Subcutaneous abdominal adipose tissue (tissue), 5 donors: ENCODE measurements at regions not wholly inside any gene's neighbourhood (a gene's known extent, or its start where the extent isn't known, plus 50 kb on each side); places are given as distances from the start of the nearest gene placed in this dataset.

Source experiments
- H3K27ac ChIP-seq: one replicate; pipeline ENCODE4 v1.7.0; 2013; ENCODE audit warnings: low read depth, mild to moderate bottlenecking, inconsistent platforms, low read length, moderate library complexity
- H3K27me3 ChIP-seq, 5 donors: one replicate each; pipeline ENCODE4 v1.7.0; 2013; ENCODE audit warnings: low read length in 5 of 5, inconsistent platforms in 1 of 5; ENCODE audit not compliant: control insufficient read depth in 5 of 5, insufficient read depth in 4 of 5
- H3K36me3 ChIP-seq, 5 donors: one replicate each; pipeline ENCODE4 v1.7.0; 2013; ENCODE audit warnings: low read length in 5 of 5; ENCODE audit not compliant: control insufficient read depth in 5 of 5, insufficient read depth in 5 of 5
- H3K4me1 ChIP-seq, 5 donors: one replicate each; pipeline ENCODE4 v1.7.0; 2013; ENCODE audit warnings: low read length in 5 of 5, mild to moderate bottlenecking in 3 of 5, moderate library complexity in 1 of 5; ENCODE audit not compliant: control insufficient read depth in 5 of 5, insufficient read depth in 5 of 5
- H3K4me3 ChIP-seq, 5 donors: one replicate each; pipeline ENCODE4 v1.7.0; 2013; ENCODE audit warnings: low read length in 5 of 5, low read depth in 1 of 5
- H3K9ac ChIP-seq, 5 donors: one replicate each; pipeline ENCODE4 v1.7.0; 2013; ENCODE audit warnings: low read length in 5 of 5, mild to moderate bottlenecking in 4 of 5, moderate library complexity in 3 of 5
- H3K9me3 ChIP-seq, 5 donors: one replicate each; pipeline ENCODE4 v1.7.0; 2013; ENCODE audit warnings: low read length in 5 of 5; ENCODE audit not compliant: control insufficient read depth in 5 of 5
- donor health status: healthy.
- donor health status: healthy.
- donor health status: healthy.
- donor health status: healthy.
- donor health status: healthy.

DNA sequence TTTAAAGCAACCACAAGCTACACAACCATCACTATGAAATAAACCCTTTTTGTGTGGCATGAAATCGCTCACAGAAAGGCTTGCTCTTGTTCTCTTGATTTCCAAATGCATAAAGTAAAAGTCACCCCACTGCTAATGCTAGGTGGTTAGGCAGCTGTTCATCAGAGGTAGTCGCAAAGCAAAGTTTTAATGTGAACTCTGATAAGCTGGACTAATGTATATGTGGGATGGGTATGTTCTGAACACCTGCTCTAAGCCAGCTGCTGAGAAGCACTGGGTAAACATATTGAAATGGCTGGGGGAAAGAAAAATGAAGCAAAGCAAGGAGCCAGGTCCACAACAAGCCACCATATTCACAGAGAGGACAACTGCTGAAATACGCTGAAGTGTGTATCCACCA is 142.3 kb downstream of the KLF12 start:
- H3K36me3 ChIP-seq, result no peaks in the 10 kb centered on the region
- no peaks in the 10 kb centered on the region for H3K9me3 ChIP-seq
- H3K4me1 ChIP-seq, result no peaks in the 10 kb centered on the region
- no peak overlapping the region for H3K27ac ChIP-seq
- H3K4me3 ChIP-seq, result no peak overlapping the region
- H3K27me3 ChIP-seq, result no peaks in the 10 kb centered on the region
- no peak overlapping the region for H3K9ac ChIP-seq

DNA sequence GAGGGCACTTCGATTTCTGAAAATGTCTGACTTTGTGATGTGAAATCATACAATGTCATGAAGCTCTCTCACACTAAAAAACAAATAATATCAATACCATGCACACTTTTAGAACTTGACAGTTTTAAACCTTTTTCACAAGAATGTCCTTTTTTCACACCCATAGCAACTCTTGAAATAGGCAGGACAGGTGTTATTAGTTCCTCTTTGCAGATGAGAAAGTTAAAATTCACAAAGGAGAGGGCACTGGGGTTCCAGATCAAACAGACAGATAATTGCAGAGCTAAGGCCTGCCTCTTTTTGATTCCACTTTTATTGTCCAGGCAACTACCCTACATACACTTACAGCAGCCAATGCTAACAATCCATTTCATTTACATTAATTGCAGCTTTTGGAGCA is 142.8 kb downstream of the KLF12 start:
- H3K27me3 ChIP-seq, result no peaks in the 10 kb centered on the region
- no peak overlapping the region for H3K4me3 ChIP-seq
- H3K27ac ChIP-seq, result no peak overlapping the region
- H3K36me3 ChIP-seq, result no peaks in the 10 kb centered on the region
- no peaks in the 10 kb centered on the region for H3K4me1 ChIP-seq
- H3K9ac ChIP-seq, result no peak overlapping the region
- no peaks in the 10 kb centered on the region for H3K9me3 ChIP-seq

DNA sequence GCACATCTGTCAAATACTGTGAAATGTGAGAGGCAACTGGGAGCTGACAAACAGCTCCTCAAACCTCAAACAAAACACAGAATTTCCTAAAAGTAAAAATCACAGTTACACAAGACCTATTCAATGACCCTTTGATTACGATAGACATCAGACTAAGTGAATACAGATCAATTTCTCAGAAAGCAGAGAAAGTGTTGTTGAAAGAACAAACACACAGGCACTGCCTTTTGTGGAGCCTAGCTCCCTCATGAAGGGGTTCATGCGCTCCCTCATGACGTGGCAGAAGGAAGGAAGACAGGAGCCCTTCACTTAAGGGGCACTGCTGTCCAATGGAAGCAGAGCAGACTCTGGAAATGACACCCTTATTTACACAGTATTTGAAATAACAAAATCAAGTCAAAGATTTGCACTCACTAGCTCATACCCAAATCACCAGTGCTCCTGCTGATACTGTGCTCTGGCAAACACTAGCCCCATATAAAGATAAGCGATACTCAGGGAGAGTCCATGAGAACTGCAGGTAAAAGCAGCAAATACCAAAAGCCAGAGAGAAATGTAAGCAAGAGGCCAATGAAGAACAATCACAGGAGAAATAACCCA is 144.9 kb downstream of the KLF12 start:
- Histone ChIP-seq H3K27me3 (no peaks in the 10 kb centered on the region), H3K9me3 (no peaks in the 10 kb centered on the region), H3K36me3 (no peaks in the 10 kb centered on the region), H3K4me3 (no peak overlapping the region), H3K27ac (no peak overlapping the region), H3K4me1 (no peaks in the 10 kb centered on the region), H3K9ac (no peak overlapping the region)

DNA sequence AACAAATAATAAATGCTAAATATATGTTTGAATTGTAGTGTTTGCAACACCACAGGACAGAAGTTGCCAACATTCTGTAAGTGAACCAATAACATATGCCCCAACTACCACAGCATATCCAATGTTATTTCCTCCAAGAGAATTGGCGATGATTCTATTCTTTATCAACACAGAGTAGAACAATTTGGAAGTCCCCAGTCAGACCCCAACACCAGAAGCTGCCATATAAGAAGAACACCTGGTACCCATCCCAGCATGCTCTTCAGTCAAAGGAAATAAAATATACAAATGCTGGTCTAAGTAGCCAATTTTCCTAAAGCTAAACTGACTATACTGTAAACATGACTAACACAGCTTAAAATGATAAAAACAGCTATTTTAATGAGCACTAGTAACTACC is 145.7 kb downstream of the KLF12 start:
- no peak overlapping the region for H3K4me3 ChIP-seq
- H3K27me3 ChIP-seq, result no peaks in the 10 kb centered on the region
- H3K27ac ChIP-seq, result no peak overlapping the region
- H3K9ac ChIP-seq, result no peak overlapping the region
- H3K36me3 ChIP-seq, result no peaks in the 10 kb centered on the region
- no peaks in the 10 kb centered on the region for H3K4me1 ChIP-seq
- H3K9me3 ChIP-seq, result no peaks in the 10 kb centered on the region

DNA sequence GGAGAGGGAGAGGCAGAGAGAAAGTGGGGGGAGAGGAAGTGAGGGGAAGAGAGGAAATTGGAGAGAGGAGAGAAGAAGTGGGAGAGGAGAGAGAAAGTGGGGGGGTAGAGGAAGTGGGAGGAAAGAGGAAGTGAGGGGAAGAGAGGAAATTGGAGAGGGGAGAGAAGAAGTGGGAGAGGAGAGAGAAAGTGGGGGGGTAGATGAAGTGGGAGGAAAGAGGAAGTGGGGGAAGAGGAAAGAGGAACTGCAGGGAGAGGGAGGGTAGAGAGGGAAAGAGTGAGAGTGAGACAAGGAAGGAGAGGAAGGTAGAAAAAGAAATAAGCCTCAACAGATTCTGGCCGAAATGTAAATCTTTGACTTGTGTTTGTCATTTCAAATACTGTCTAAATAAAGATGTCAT is 146.6 kb downstream of the KLF12 start:
- no peak overlapping the region for H3K27ac ChIP-seq
- H3K36me3 ChIP-seq, result no peaks in the 10 kb centered on the region
- H3K9ac ChIP-seq, result no peak overlapping the region
- no peak overlapping the region for H3K4me3 ChIP-seq
- no peaks in the 10 kb centered on the region for H3K27me3 ChIP-seq
- no peaks in the 10 kb centered on the region for H3K9me3 ChIP-seq
- H3K4me1 ChIP-seq, result no peaks in the 10 kb centered on the region

DNA sequence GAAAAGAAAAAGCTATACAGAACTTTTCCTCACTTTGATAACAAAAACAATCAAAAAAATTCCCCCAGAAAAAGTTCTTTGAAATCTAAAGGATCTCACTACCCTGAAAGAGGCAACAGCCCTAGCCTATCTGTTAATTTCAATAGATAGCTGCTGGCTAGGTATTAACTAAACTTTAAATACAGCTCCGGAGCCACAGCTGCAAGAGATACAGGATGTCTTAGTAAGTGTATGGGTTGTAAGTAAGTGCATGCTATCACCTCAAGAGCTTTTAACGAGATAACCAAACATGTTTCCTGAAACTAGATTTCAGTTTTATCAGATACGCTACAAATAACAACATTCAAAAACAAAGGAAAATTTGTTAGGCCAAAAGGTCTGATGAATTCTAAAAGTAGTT is 148.4 kb downstream of the KLF12 start:
- no peak overlapping the region for H3K27ac ChIP-seq
- H3K36me3 ChIP-seq, result no peaks in the 10 kb centered on the region
- H3K9ac ChIP-seq, result no peak overlapping the region
- H3K9me3 ChIP-seq, result no peaks in the 10 kb centered on the region
- H3K27me3 ChIP-seq, result no peaks in the 10 kb centered on the region
- H3K4me3 ChIP-seq, result no peak overlapping the region
- H3K4me1 ChIP-seq, result no peaks in the 10 kb centered on the region

DNA sequence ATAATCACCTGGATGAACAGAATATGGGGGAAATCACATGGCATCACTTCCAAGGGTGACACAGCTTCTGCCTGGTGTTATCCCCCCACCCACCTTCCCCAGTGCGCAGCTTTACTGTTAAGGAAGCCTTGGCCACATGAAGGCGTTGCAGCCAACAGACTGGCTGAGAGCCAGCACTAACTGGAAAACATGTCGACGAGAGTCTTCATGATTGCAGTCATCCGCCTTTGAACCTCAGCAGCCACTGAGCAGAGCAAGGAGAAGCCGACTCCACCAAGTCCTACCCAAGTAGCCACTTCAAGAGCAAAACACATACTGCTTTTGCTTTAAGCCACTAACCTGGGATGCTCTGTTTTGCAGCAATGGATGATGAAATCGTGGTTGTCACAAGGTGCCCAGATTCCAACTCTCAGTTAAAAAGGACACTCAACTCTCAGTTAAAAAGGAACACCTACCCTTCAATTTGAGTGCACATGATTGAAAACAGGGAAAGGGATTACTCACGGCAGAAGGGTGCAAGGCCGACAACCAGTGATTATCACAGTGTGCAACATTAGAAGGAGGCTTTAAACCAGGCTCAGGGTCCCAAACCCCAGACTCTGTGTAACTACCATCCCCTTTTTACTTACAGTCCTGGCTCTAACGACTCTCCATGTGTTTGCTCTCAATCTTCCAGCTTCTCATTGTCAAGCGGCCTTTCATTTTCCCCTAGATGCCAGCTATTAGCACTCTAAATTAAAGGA is 149.1 kb downstream of the KLF12 start:
- Histone ChIP-seq H3K27me3 (no peaks in the 10 kb centered on the region), H3K9me3 (no peaks in the 10 kb centered on the region), H3K36me3 (no peaks in the 10 kb centered on the region), H3K27ac (no peak overlapping the region), H3K4me1 (no peaks in the 10 kb centered on the region), H3K9ac (no peak overlapping the region), H3K4me3 (no peak overlapping the region)

DNA sequence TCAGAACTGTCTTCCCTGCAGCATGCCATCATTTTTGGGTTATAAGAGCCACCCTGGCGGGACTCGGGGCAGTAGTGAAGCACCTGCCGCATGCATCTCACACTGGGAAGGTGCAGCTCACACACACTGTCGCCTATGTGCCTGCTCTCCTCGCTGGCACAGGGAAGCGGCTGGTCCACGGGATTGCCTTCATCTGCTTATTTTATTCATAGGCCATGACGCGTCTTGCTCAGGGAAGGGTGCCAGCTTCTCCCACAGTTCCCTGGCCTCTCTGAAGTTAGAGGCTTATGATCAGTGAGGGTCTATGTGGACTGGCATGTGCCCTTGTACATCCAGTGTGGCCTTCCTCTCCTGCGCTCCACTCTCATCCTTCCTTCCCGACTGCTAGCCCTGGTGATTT is 150.0 kb downstream of the KLF12 start:
- Histone ChIP-seq H3K4me1 (no peaks in the 10 kb centered on the region), H3K27ac (no peak overlapping the region), H3K36me3 (no peaks in the 10 kb centered on the region), H3K9ac (no peak overlapping the region), H3K4me3 (no peak overlapping the region), H3K27me3 (no peaks in the 10 kb centered on the region), H3K9me3 (no peaks in the 10 kb centered on the region)

DNA sequence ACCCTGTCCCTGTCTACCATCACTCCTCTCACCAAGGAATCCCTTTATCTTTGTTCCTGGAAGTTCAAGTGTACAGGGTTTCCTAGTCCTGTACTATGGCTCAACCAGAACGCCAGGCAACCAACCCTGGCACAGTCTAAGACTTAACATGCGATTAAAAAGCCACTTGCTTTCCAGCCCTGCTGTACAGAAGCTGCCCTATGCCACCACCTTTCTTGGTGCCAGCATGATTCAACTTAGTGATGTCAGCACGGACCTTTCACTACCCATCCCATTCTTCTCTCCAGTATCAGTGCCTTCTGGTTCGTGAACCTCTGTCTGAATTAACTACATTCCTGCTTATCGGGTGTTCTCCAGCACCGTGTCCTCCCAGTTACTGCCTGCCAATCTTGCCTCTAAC is 151.1 kb downstream of the KLF12 start:
- no peaks in the 10 kb centered on the region for H3K36me3 ChIP-seq
- H3K27ac ChIP-seq, result no peak overlapping the region
- H3K4me3 ChIP-seq, result no peak overlapping the region
- H3K9ac ChIP-seq, result no peak overlapping the region
- no peaks in the 10 kb centered on the region for H3K4me1 ChIP-seq
- no peaks in the 10 kb centered on the region for H3K9me3 ChIP-seq
- no peaks in the 10 kb centered on the region for H3K27me3 ChIP-seq

DNA sequence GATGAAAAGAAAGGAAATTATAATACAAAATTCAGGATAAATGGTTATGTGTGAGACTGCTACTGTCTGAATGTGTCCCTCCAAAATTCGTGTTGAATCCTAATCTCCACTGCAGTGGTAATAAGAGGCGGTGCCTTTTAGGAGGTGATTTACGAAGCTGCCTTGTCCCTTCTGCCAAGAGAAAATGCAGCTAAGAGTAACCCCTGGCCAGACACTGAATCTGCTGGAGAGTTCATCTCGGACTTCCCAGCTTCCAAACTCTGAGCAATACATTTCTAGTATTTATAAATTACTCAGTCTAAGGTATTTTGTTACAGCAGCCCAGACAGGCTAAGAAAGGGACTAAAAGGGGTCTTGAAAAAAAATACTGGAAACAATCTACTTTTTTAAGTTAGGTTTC is 152.6 kb downstream of the KLF12 start:
- no peaks in the 10 kb centered on the region for H3K9me3 ChIP-seq
- H3K9ac ChIP-seq, result no peak overlapping the region
- H3K4me3 ChIP-seq, result no peak overlapping the region
- no peak overlapping the region for H3K27ac ChIP-seq
- H3K36me3 ChIP-seq, result no peaks in the 10 kb centered on the region
- no peaks in the 10 kb centered on the region for H3K27me3 ChIP-seq
- no peaks in the 10 kb centered on the region for H3K4me1 ChIP-seq
